ENCODE measurements at regions not wholly inside any gene's neighbourhood (a gene's known extent, or its start where the extent isn't known, plus 50 kb on each side); places are given as distances from the start of the nearest gene placed in this dataset.
"Not testable (repeated sequence)": the region's sequence is repeated elsewhere in the genome, so short reads cannot be mapped to it uniquely, and the experiment has no call there.

DNA sequence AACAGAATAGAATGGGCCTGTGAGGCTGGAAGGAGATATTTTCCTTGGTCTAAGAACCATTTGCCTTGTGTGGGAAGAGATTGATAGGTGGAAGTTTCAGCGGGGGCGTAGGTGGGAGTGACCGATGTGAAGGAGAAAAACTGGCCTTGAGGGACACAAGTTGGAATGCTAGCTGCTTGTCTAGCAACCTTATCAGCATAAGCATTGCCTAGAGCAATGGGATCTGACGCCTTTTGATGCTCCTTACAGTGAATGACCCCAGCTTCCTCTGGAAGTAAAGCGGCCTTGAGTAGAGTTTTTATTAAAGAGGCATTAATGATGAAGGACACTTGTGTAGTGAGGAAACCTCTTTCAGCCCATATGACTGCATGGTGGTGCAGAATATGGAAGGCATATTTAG, 843.8 kb upstream of the ANO3 start:
- intact Hi-C loops (cut with DNase I); H3K4me3 ChIP-seq (ENCODE audit: low read length in 2 of 2); H3K27me3 ChIP-seq (ENCODE audit: control insufficient read depth in 1 of 2, insufficient read depth in 2 of 2, low read length in 1 of 2); H3K27ac ChIP-seq (ENCODE audit: low read depth in 1 of 2, low read length in 2 of 2); H3K9me3 ChIP-seq (ENCODE audit: control insufficient read depth, low read length); H3K36me3 ChIP-seq (ENCODE audit: control insufficient read depth in 1 of 2, insufficient read depth in 2 of 2, low read length in 1 of 2); ATAC-seq (ENCODE audit: low FRiP score); H3K4me1 ChIP-seq (ENCODE audit: control insufficient read depth in 1 of 2, insufficient read depth in 2 of 2, low read length in 2 of 2); DNase-seq: not testable (repeated sequence)
- 51 to 74% methylated on average over 4 to 5 of the region's 5 CpGs for WGBS, 2 donors

DNA sequence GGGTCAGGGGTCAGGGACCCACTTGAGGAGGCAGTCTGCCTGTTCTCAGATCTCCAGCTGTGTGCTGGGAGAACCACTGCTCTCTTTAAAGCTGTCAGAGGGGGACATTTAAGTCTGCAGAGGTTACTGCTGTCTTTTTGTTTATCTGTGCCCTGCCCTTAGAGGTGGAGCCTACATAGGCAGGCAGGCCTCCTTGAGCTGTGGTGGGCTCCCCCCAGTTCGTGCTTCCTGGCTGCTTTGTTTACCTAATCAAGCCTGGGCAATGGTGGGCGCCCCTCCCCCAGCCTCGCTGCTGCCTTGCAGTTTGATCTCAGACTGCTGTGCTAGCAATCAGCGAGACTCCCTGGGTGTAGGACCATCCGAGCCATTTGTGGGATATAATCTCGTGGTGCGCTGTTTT, 830.5 kb upstream of the ANO3 start:
- 47 to 54% methylated on average over 7 of the region's 7 CpGs for WGBS, 2 donors
- intact Hi-C loops (cut with DNase I); H3K36me3 ChIP-seq (ENCODE audit: control insufficient read depth in 1 of 2, insufficient read depth in 2 of 2, low read length in 1 of 2): not testable (repeated sequence)

DNA sequence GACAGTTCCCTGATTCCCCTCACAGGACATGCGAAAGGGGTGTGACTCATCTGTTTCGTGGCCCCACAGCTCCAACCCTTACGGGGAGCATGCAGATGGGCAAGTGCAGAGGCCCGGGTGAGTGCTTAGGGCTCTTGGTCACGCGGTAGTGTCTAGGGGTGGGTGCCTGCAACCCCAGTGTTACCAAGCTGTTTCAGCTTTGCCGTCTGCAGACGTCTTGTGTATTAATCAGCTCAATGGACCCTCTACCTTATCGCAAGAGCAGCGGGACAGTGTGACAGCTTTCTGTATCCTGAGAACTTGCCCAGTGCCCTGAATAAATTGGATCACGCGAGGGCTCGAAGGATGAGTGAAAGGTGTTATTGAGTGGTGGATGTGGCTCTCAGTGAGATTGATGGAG, 816.4 kb upstream of the ANO3 start:
- DNase-seq (peak in 1 of 2 donors; percentile 33), ATAC-seq (ENCODE audit: low FRiP score) (no peak)
- WGBS, 2 donors: 93% methylated on average over 13 of the region's 13 CpGs

More for the DNA sequence above, 830.5 kb upstream of the ANO3 start:
- H3K27me3 ChIP-seq (ENCODE audit: control insufficient read depth in 1 of 2, insufficient read depth in 2 of 2, low read length in 1 of 2); ATAC-seq (ENCODE audit: low FRiP score); DNase-seq; H3K9me3 ChIP-seq (ENCODE audit: control insufficient read depth, low read length); H3K4me1 ChIP-seq (ENCODE audit: control insufficient read depth in 1 of 2, insufficient read depth in 2 of 2, low read length in 2 of 2); H3K27ac ChIP-seq (ENCODE audit: low read depth in 1 of 2, low read length in 2 of 2); H3K4me3 ChIP-seq (ENCODE audit: low read length in 2 of 2): not testable (repeated sequence)

DNA sequence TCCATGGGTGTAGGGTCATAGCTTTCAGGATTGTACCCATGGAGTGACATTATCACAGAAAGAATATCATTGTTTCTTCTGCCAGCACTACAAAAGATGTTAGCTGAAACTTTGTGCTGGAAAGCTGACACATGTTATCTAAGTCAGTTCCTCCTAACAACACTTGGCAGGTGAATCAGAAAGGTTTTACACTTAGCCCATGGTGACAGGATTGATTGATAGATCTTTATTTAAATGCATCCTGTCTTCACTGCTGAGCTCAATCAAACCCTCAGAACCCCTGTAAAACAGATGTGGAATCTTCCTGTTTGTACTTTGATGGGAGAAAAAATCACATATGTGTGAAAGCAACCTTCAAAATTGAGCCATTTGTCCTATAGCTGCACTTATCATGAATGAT, 811.5 kb upstream of the ANO3 start:
- Histone ChIP-seq H3K9me3 (ENCODE audit: control insufficient read depth, low read length) (no peaks in the 10 kb centered on the region), H3K36me3 (ENCODE audit: control insufficient read depth in 1 of 2, insufficient read depth in 2 of 2, low read length in 1 of 2) (no peaks in the 10 kb centered on the region), H3K4me1 (ENCODE audit: control insufficient read depth in 1 of 2, insufficient read depth in 2 of 2, low read length in 2 of 2) (no peaks in the 10 kb centered on the region), H3K27ac (ENCODE audit: low read depth in 1 of 2, low read length in 2 of 2) (no peak overlapping the region), H3K27me3 (ENCODE audit: control insufficient read depth in 1 of 2, insufficient read depth in 2 of 2, low read length in 1 of 2) (no peaks in the 10 kb centered on the region), H3K4me3 (ENCODE audit: low read length in 2 of 2) (no peak overlapping the region)
- ATAC-seq (ENCODE audit: low FRiP score) (no peak), DNase-seq (no peak)
- intact Hi-C loops (cut with DNase I): no loop called here

More for the DNA sequence above, 816.4 kb upstream of the ANO3 start:
- intact Hi-C loops (cut with DNase I): no loop called here
- no peak overlapping the region for H3K27ac ChIP-seq (ENCODE audit: low read depth in 1 of 2, low read length in 2 of 2)
- H3K27me3 ChIP-seq (ENCODE audit: control insufficient read depth in 1 of 2, insufficient read depth in 2 of 2, low read length in 1 of 2): no peaks in the 10 kb centered on the region
- H3K36me3 ChIP-seq (ENCODE audit: control insufficient read depth in 1 of 2, insufficient read depth in 2 of 2, low read length in 1 of 2): no peaks in the 10 kb centered on the region
- H3K4me3 ChIP-seq (ENCODE audit: low read length in 2 of 2): no peak overlapping the region
- H3K4me1 ChIP-seq (ENCODE audit: control insufficient read depth in 1 of 2, insufficient read depth in 2 of 2, low read length in 2 of 2): no peaks in the 10 kb centered on the region
- H3K9me3 ChIP-seq (ENCODE audit: control insufficient read depth, low read length): no peaks in the 10 kb centered on the region

DNA sequence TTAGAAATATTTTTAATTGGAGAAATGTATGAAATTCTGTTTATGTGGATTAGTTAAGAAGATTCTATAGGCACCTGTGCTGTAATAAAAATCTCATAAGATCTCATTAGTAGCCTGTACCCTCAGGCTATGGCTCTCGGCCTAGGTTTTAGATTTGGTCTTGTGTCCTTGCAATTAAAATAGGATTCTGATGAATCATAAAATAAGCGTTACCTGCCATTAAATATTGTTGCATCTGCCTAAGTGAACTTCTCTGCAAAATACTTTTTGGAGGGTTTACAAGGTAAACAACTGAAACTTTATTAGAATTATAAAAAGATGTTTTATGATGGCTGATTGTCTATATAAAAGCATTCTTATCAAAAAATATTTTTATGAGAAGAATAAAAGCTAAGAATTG, 804.1 kb upstream of the ANO3 start:
- no peak for ATAC-seq (ENCODE audit: low FRiP score)
- 82 to 90% methylated on average over 2 of the region's 2 CpGs for WGBS, 2 donors

DNA sequence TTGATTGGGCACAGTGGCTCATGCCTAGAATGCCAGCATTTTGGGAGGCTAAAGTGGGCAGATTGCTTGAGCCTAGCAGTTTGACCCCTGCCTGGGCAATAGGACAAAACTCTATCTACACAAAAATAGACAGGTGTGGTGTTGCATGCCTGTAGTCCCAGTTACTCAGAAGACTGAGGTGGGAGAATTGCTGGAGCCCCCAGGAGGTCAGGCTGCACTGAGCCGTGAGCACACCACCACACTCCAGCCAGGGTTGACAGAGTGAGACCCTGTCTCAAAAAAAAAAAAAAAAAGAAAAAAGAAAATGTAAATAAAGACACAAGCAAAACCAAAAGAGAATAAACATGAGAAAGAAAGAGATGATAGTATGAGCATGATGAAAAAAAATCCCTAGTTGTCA, 802.4 kb upstream of the ANO3 start:
- Histone ChIP-seq H3K36me3 (ENCODE audit: control insufficient read depth in 1 of 2, insufficient read depth in 2 of 2, low read length in 1 of 2) (no peaks in the 10 kb centered on the region), H3K4me1 (ENCODE audit: control insufficient read depth in 1 of 2, insufficient read depth in 2 of 2, low read length in 2 of 2) (no peaks in the 10 kb centered on the region), H3K27ac (ENCODE audit: low read depth in 1 of 2, low read length in 2 of 2) (no peak overlapping the region), H3K4me3 (ENCODE audit: low read length in 2 of 2) (no peak overlapping the region), H3K27me3 (ENCODE audit: control insufficient read depth in 1 of 2, insufficient read depth in 2 of 2, low read length in 1 of 2) (no peaks in the 10 kb centered on the region), H3K9me3 (ENCODE audit: control insufficient read depth, low read length) (no peaks in the 10 kb centered on the region)
- ATAC-seq (ENCODE audit: low FRiP score) (no peak), DNase-seq (no peak)
- WGBS, 2 donors: 54 to 55% methylated on average over 1 of the region's 1 CpG
- intact Hi-C loops (cut with DNase I): no loop called here

More for the DNA sequence above, 804.1 kb upstream of the ANO3 start:
- H3K4me1 ChIP-seq (ENCODE audit: control insufficient read depth in 1 of 2, insufficient read depth in 2 of 2, low read length in 2 of 2): no peaks in the 10 kb centered on the region
- no peak overlapping the region for H3K27ac ChIP-seq (ENCODE audit: low read depth in 1 of 2, low read length in 2 of 2)
- H3K27me3 ChIP-seq (ENCODE audit: control insufficient read depth in 1 of 2, insufficient read depth in 2 of 2, low read length in 1 of 2): no peaks in the 10 kb centered on the region
- no peak overlapping the region for H3K4me3 ChIP-seq (ENCODE audit: low read length in 2 of 2)
- H3K9me3 ChIP-seq (ENCODE audit: control insufficient read depth, low read length): no peaks in the 10 kb centered on the region
- intact Hi-C loops (cut with DNase I): no loop called here
- no peaks in the 10 kb centered on the region for H3K36me3 ChIP-seq (ENCODE audit: control insufficient read depth in 1 of 2, insufficient read depth in 2 of 2, low read length in 1 of 2)
- DNase-seq: no peak

DNA sequence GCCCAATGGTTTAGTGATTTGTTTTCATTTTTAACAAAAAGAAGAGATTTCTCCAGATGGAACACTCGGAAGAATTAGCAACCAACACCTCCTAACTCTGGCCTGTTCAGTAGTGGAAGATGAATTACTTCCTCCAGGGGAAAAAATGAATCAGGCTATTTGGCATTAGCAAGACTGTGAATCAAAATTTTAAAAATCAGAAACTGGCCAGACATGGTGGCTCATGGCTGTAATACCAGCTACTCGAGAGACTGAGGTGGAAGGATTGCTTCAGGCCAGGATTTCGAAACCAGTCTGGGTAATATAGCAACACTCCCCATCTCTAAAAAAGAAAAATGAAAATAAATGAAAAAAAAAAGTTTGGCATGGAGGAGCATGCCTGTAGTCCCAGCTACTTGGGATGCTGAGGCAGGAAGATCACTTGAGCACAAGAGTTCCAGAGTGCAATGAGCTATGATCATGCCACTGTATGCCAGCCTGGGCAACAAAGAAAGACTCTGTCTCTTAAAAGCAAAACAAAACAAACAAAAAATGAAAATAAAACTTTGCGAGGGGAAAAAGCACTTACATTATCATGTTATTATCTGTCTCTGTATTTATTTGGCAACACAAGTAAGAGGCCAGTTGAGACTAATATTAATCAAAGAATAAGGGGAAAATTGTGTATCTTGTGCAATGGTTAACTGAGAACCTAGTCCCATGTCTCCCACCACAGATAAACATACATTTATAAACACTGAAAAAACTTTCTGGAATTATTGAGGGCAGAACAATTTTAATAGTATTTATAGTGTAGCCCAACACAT, 796.3 kb upstream of the ANO3 start:
- H3K27me3 ChIP-seq (ENCODE audit: control insufficient read depth in 1 of 2, insufficient read depth in 2 of 2, low read length in 1 of 2): no peaks in the 10 kb centered on the region
- no peaks in the 10 kb centered on the region for H3K36me3 ChIP-seq (ENCODE audit: control insufficient read depth in 1 of 2, insufficient read depth in 2 of 2, low read length in 1 of 2)
- no peaks in the 10 kb centered on the region for H3K4me1 ChIP-seq (ENCODE audit: control insufficient read depth in 1 of 2, insufficient read depth in 2 of 2, low read length in 2 of 2)
- H3K9me3 ChIP-seq (ENCODE audit: control insufficient read depth, low read length): no peaks in the 10 kb centered on the region
- DNase-seq: peak in 1 of 2 donors; percentile 41
- H3K4me3 ChIP-seq (ENCODE audit: low read length in 2 of 2): no peak overlapping the region
- intact Hi-C loops (cut with DNase I): no loop called here
- H3K27ac ChIP-seq (ENCODE audit: low read depth in 1 of 2, low read length in 2 of 2): no peak overlapping the region
- peak; percentile 84 for ATAC-seq (ENCODE audit: low FRiP score)
- WGBS, 2 donors: 40 to 47% methylated on average over 4 of the region's 4 CpGs

DNA sequence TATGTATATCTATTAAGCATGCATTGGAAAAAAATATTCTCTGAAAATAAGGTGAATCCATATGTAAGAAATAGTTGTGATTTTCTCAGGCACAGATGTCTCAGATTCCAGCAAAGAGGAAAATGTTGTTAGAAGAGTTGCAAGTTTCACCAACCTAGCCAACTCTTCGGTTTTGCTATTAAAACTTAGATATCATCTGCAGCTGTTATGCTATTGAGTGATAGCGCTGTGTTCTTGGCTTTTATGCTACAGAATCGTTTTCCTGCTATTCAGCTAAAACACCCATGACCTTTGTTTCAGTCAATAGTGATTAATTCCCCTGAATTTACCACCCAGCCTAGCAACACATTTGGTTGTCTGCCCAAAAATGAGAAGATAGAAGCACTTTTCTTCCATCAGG, 795.6 kb upstream of the ANO3 start:
- Histone ChIP-seq H3K4me3 (ENCODE audit: low read length in 2 of 2) (no peak overlapping the region), H3K36me3 (ENCODE audit: control insufficient read depth in 1 of 2, insufficient read depth in 2 of 2, low read length in 1 of 2) (no peaks in the 10 kb centered on the region), H3K9me3 (ENCODE audit: control insufficient read depth, low read length) (no peaks in the 10 kb centered on the region), H3K27ac (ENCODE audit: low read depth in 1 of 2, low read length in 2 of 2) (no peak overlapping the region), H3K27me3 (ENCODE audit: control insufficient read depth in 1 of 2, insufficient read depth in 2 of 2, low read length in 1 of 2) (no peaks in the 10 kb centered on the region), H3K4me1 (ENCODE audit: control insufficient read depth in 1 of 2, insufficient read depth in 2 of 2, low read length in 2 of 2) (no peaks in the 10 kb centered on the region)
- intact Hi-C loops (cut with DNase I): no loop called here
- DNase-seq (no peak), ATAC-seq (ENCODE audit: low FRiP score) (no peak)
- 38 to 48% methylated on average over 3 of the region's 3 CpGs for WGBS, 2 donors

DNA sequence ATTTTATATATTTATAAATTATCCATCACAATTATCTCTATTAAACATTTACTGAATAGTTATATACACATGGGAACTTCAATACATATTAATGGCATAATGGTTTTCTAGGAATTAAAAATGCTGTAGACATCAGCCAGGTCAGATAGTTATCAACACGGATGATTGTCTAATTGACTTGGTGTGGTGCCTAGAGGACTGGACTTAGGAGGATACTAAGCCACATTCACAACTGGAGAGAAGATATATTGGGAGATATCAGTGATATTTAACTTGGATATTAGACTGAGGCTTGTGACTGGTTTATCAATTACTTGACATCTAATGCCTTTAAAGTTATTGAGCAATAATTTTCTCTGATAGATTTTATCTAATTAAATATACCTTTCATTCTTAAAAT, 794.5 kb upstream of the ANO3 start:
- Histone ChIP-seq H3K27ac (ENCODE audit: low read depth in 1 of 2, low read length in 2 of 2) (no peak overlapping the region), H3K4me1 (ENCODE audit: control insufficient read depth in 1 of 2, insufficient read depth in 2 of 2, low read length in 2 of 2) (no peaks in the 10 kb centered on the region), H3K27me3 (ENCODE audit: control insufficient read depth in 1 of 2, insufficient read depth in 2 of 2, low read length in 1 of 2) (no peaks in the 10 kb centered on the region), H3K36me3 (ENCODE audit: control insufficient read depth in 1 of 2, insufficient read depth in 2 of 2, low read length in 1 of 2) (no peaks in the 10 kb centered on the region), H3K9me3 (ENCODE audit: control insufficient read depth, low read length) (no peaks in the 10 kb centered on the region), H3K4me3 (ENCODE audit: low read length in 2 of 2) (no peak overlapping the region)
- intact Hi-C loops (cut with DNase I): no loop called here
- DNase-seq: no peak
- WGBS, 2 donors: 62 to 87% methylated on average over 1 of the region's 1 CpG
- ATAC-seq (ENCODE audit: low FRiP score): no peak
